NAMALWA (cell line): ENCODE measurements at regions not wholly inside any gene's neighbourhood (a gene's known extent, or its start where the extent isn't known, plus 50 kb on each side); places are given as distances from the start of the nearest gene placed in this dataset.
"Not testable (repeated sequence)": the region's sequence is repeated elsewhere in the genome, so short reads cannot be mapped to it uniquely, and the experiment has no call there.

Experiments used
- DNase-seq: peaks from one replicate; pipeline ENCODE4 v3.0.0-alpha.2; 2015; ENCODE audit warnings: low spot score

DNA sequence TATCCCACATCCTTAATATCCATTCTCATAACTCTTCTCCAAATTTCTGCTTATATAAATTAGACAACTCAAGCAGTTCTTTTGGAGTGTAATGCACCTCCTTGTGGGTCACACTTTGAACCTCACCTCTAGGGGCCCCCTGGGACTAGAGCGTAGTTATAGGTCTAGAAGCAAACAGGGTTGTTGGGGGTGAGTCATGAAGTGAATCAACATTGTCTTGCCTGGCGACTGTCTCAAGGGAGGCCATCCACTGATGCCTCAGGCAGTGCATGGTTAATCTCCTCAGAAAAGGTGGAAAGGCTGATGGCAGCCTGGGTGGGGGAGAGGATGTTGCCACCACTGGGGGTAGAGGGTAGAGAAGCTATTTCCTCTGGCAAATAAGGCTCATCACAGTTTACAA is 129.1 kb downstream of the TNFRSF21 start:
- DNase-seq: no peak

DNA sequence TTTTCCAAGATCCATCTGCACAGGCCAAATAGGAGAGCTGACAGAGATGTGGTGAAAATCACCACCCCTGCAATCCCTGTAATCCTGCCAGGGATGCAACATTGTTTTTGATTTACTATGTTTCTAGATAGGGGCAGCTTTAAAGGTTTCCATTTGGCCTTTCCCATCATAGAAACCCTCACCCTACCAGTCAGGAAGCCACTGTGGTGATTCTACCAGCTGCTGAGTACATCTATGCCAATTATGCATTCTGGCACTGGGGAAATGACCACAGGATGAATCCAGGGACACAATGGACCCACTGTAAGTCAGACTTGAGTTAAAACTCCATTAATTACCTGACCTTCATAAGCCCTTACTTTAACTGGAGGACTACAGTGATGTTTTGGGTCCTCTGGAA is 130.4 kb downstream of the TNFRSF21 start:
- no peak for DNase-seq

- DNase-seq: no peak
These were observed 133.5 kb upstream of the ADGRF1 start for GRCh38 chr6:47175656-47176055.

DNA sequence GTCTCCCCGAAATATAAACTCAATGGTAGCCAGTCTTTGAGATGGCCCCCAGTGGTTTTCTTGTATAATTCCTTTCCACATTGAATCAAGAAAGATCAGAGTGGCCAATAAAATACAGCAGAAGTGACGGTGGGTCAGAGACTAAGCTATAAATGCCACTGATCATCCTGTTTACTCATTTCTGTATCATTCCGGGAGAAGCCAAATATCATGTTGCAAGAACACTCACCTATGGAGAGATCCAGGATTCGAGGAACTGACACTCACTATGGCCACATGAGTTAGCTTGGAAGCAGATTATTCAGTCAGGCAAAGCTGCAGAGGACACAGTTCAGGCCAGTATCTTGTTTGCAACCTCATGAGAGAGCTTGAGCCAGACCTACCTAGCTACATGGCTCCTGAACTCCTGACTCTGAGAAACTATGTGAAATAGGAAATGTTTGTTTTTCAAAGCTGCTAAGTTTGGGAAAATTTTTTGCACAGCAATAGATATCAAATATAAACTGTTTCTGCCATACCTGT is 132.4 kb upstream of the ADGRF1 start:
- DNase-seq: no peak

DNA sequence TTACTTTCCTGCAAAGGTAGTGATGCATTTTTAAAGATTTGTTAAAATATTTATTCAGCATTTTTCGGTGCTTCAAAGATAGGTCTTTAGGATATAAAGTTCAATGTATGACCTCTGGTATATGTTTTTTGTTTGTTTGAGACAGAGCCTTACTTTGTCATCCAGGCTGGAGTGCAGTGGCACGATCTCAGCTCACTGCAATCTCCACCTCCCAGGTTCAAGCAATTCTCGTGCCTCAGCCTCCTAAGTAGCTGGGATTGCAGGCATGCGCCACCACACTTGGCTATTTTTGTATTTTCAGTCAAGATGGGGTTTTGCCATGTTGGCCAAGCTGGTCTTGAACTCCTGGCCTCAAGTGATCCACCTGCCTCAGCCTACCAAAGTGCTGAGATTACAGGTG is 131.9 kb upstream of the ADGRF1 start:
- not testable (repeated sequence) for DNase-seq

DNA sequence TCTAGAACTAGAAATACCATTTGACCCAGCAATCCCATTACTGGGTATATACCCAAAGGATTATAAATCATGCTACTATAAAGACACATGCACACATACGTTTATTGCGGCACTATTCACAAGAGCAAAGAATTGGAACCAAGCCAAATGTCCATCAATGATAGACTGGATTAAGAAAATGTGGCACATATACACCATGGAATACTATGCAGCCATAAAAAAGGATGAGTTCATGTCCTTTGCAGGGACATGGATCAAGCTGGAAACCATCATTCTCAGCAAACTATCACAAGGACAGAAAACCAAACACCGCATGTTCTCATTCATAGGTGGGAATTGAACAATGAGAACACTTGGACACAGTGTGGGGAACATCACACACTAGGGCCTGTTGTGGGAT is 131.0 kb upstream of the ADGRF1 start:
- DNase-seq: not testable (repeated sequence)

DNA sequence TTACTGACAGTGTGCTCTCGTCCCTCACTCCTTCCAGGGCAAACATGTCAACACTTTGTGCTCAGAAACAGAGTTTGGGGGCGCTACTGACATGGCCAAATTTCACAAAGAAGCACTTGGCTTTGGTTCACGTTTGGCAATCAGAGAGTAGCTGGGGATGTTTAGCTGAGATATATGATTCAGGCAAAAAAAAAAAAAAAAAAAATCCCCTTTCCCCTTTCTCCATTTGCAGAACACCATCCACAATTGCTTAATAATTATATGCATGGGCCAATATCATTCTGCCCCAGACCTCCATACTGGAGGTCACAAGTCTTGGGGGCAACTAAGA is 128.4 kb upstream of the ADGRF1 start:
- DNase-seq: no peak

DNA sequence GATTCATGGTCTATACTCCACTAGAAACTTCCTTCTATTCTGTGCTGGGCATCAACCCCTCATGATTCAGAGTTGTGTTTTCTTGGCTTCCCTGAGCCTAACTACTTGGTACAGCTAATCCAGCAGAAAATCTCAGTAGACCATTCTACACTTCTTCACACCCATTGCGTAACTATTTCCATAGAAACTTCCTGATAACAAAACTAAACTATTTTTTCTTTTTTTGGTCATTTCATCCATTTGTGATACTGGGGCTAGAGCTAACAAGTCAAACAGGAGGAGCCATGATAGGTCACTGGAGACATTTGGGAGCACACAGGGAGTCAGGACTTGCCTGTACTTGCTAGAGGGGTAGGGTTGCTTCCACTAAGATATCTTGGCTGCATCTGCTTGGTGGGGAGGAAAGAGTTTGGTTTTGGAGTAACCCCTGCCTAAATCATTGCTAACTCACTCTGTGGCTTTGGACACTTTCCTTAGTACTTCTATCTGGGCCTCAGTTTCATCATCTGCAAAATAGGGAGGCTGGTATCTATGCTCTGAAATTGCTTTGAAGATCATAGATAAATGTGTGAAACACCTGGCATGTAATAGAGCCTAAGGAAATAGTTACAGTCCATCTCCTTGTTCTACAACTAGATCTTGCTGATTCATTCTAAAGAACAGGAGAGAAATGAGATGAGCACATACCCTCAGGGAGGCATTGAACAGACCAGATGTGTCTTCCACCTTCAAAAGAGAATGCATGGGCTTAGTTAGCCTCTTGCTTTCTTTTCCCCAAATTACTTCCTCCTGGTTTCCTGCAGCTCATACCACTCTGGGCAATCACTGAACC is 127.9 kb upstream of the ADGRF1 start:
- no peak for DNase-seq

DNA sequence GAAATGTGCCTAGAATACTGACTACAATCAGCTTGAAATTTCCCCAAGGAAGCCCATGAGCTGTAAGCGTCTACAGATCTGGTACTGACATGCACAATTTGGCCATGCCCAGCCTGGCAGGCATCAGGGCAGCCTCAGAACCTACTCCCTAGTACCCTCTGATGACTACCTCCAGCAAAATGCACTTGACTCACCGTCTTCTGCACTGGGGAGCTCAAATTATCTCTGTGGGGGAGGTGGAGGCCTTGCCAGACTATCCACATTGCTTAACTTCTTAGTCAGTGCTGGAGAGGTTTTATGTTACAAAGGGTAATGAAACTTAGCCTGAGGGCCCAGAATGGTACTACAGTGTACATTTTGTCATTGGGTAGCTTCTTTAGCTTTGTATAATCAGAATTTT is 126.0 kb upstream of the ADGRF1 start:
- DNase-seq: no peak

DNA sequence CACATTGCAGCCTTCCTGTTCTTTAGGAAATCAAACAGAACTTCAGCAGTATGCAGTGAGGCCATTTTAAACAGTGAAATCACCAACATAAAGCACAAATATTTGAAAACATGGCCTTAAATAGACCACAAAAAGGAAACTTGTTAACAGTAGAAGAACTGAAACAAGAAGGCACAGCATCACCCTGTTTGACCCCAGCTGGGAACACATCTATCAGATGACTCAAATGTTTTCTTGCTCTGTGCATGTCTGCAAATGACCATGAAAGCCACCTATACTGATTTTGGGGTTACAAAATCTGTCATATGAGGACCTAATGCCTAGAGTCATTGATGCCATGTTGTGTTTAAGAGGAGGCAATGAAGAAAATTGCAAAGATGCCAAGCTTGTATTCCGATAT is 123.8 kb upstream of the ADGRF1 start:
- DNase-seq: no peak

DNA sequence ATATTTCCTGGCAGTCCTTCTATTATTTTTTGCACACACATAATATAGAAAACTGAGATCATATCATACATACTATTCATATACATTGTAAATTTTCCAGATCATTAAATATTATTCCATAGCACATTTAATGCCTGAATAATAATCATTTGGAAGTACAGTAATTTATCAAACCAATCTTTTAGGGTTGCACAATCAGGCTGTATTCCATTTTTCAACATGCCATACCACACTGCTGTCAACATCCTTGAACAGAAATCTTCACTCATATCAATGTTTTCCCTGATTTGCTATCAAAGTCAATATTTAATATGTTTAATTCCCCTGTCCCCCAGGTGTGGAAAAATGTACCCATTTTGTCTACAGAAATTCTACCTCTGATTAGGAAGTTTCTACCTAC is 122.7 kb upstream of the ADGRF1 start:
- DNase-seq: no peak

- DNase-seq: no peak
These were observed 121.4 kb upstream of the ADGRF1 start for GRCh38 chr6:47163536-47163935.

- no peak for DNase-seq
These were observed 120.7 kb upstream of the ADGRF1 start for GRCh38 chr6:47162793-47163192.

- no peak for DNase-seq
These were observed 120.1 kb upstream of the ADGRF1 start for GRCh38 chr6:47162231-47162630.

GRCh38 chr6:47161176-47161687 is 119.1 kb upstream of the ADGRF1 start:
- DNase-seq: no peak

GRCh38 chr6:47160702-47161101 is 118.6 kb upstream of the ADGRF1 start:
- no peak for DNase-seq

GRCh38 chr6:47159763-47160162 is 117.6 kb upstream of the ADGRF1 start:
- DNase-seq: no peak

- no peak for DNase-seq
These were observed 115.6 kb upstream of the ADGRF1 start for GRCh38 chr6:47157653-47158219.

DNA sequence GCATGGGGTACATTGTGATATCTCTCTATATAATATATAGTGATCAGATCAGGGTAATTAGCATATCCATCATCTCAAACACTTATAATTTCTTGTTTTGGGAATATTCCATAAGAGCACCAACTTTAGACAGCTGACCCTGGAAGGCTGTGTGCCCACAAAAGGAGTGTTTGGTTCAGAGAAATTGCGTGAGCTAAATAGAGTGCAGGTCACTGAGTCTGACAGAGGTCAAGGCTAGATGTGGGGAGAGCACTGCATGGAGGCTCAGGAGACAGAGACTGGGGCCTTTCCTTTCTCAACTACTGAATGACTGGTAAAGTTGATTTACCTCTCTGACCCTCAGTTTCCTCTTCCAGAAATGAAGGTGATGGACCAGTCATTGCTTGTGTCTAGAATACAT is 114.9 kb upstream of the ADGRF1 start:
- DNase-seq: no peak

- no peak for DNase-seq
These were observed 114.1 kb upstream of the ADGRF1 start for GRCh38 chr6:47156196-47156595.

DNA sequence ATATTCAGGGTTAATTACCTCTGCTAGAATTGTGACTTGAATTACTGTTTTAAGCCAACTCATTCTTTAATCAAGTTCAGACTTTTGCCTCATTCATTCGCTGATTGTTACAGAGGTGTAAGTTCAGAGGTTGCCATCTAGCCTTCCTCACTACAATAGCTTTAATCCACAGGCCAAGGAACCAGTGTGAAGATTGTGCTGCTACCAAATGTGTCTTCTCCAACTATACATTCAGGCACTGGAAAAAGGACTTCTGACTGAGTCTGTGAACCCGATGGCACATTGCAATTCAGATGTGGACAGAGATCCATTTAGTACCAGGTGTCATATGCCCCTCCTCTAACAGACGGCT is 111.2 kb upstream of the ADGRF1 start:
- no peak for DNase-seq

DNA sequence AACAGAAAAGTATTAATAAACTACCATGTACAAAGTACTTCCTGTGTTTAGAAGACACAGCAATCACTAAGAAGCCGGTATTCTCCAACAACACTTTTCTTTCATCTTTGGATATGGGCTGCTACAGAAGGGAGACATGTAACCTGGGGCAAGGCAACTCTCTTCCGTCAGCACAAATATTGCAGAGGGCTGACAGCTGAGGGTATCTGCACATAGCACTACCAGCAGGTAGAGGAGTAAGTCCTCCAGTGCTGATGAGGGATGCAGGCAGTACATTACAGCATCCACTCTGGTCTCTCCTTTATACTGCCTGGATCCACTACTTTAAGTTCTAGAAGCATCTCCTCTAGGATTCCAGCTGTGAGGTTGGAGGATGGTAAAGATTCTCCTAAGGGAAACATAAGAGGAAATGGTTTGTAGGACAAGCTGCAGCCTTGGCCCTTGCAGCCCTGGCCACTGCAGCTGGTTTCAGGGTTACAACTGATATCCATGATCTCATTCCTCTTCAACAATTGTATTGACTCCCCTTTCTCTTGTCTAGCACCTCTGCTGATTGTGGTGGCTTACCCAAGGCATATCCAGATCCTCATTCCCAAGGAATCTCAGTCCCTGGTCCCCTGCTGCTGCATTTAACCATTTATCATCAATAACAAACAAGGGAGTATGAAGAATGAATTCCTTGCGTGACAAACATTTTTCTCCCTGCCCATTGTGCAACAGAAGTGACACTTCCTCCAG is 110.7 kb upstream of the ADGRF1 start:
- DNase-seq: no peak
